Left renal pelvis (tissue), 4 donors: ENCODE measurements at regions not wholly inside any gene's neighbourhood (a gene's known extent, or its start where the extent isn't known, plus 50 kb on each side); places are given as distances from the start of the nearest gene placed in this dataset.

Experiments used
- DNase-seq, 4 donors: peaks; one replicate each; pipeline ENCODE4 v3.0.0-alpha.2; 2013; ENCODE audit warnings: low read depth in 4 of 4, low spot score in 3 of 4

DNA sequence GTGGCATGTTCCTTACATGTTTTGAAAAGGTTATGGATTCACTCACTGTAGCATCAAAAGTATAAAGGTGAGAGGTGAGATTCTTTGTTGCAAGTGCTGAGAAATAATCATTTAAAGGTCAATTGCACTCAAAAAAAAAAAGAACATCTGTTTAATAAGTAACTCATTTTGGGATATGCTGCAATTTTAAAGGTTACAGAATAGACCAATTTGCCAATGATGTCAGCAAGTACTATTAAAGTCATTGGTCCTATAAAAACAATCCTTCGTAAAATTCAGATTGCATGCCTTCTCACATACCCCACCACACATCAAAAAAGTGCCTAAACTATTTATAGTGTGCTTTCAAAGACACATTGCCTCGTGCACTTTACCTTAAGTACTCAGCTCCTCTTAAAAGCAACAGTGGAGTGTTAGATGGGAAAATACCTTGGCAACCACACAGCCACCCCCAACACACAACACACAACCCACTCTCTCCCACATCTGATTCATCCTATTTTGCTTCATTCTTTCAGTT is 218.2 kb upstream of the ADGRL2 start:
- DNase-seq = no peak

DNA sequence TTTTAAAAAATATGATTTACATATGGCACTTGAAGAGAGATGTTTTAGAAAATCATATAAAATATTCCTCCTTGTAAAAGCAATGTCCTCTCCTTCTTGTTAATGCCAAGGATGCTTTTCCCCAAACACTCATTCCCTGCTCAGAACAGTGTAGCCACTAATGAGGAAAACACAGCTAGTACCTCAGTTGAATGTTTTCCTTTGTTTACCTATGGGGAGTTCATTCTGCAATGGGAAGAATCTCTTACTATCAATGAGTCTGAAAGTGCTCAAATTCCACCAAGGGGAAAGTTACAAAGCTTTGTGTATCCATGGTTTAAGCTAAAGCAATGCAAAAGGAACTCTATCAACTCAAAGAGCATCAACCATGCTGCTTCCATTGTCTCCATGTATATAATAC is 221.9 kb upstream of the ADGRL2 start:
- DNase-seq = no peak

DNA sequence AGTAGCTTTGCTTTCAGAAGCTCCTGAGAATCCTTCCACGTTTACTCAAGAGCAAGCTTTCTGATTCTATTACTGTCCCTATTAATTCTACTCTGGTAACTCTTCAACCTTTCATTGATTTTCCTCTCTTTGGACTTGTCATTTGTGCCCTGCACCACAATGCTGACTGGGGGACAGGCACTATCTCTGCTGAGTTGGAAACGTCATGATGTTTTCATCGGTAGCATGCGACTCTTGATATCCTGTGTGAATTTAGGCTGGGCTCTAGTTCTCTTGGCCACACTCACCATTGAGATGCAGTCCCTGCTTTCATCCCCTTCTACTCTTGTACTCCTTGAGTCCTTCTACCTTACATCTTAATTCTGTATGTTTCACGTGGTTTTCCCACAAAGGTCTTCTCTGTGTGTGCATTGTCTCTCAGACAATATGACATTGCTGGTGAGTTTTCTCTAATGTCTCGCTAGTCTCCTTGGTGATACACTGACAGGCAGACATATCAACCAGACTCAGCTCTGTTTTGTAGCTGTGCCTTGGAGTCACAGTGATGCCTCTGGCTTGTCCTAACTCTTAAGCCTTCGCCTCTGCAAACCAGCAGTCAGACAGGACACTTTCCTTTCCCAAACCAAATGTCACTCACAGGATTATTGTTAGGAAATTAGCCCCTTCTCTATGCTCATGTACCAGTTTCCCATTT is 223.6 kb upstream of the ADGRL2 start:
- no peak for DNase-seq

DNA sequence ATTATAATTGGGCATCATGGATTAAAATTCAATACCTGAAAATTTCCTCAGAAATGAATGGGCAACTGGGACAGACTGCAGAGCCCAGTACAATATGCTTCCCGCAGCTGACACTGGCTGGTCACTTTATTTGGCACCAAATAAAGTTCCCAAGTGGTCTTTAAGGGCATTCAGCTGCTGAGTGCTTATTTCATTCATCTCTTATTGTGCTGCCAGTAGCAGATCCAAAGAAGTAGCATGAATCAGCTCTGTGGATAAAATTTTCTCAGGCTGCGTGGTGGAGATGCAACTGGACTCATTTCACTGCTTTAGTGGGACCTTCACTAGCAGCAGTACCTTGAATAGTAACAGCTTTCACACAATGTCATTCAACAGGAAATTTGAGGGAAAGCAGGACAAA is 226.3 kb upstream of the ADGRL2 start:
- no peak for DNase-seq

DNA sequence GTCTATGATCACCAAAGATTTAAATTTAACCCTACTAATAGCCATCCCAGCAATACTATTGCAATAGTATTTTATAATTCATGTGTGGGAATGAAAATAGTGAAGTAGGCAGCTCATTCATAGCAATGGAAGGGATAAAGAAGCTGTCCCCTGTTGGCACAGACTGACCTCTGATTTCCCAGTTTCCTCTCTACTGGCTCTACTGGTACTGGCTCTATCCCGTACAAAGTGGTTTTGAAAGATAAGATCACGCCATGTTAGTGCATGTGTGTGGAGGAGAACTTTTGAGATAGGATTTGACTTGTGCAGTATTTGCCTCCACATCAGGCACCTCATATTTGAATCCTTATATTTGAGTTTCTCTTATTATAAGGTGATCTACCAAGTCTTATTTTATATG is 227.3 kb upstream of the ADGRL2 start:
- DNase-seq = no peak

DNA sequence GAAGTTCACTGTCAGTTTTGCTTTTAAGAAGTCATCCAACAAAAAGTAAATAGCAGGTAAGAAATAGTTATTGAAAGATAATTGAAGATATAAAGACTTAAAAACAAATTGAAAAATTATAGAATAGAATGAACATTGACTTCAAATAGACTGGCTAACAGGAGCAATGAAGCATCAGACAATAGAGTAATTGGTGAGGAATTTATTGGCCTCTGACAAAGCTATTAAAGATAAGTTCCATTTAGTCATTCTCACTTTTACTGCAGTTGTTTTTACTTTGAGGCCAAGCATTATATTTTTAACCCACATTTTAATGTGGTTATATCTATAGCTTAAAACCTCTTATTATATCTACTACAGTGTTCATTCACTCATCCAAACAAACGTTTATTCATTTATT is 228.8 kb upstream of the ADGRL2 start:
- DNase-seq = no peak

DNA sequence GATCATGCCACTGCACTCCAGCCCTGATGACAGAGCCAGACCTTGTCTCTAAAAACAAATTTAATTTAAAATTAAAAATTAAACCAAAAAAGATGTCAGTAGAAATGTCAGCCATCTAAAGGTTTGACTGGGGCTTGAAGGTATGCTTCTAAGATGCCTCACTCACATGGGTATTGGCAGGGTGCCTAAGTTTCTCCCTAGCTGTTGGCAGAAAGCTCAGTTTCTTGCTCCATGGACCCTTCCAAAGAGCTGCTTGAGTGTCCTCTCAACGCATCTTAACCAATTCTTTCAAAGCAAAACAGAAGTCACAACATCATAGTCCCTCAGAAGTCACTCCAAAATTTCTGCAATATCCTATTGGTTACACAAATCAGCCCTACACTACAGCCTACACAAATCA is 231.0 kb upstream of the ADGRL2 start:
- DNase-seq = no peak

DNA sequence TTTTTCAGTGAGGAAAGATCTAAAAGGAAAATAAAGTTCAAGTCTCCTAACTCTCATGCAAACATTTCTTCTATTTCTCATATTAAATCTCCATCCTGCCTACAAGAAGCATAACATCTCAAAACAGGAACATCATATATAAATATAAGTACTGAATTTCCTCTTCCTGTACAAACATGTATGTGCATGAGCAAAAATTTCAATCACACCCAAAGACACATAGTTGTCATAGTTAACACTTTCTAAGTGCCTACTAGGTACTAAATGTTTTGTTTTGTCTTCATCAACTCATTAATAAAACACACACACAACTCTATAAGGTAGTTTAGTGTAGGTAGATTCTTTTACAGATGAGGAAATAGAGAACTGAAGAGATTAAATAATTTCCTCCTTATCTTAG is 237.1 kb upstream of the ADGRL2 start:
- DNase-seq = no peak

DNA sequence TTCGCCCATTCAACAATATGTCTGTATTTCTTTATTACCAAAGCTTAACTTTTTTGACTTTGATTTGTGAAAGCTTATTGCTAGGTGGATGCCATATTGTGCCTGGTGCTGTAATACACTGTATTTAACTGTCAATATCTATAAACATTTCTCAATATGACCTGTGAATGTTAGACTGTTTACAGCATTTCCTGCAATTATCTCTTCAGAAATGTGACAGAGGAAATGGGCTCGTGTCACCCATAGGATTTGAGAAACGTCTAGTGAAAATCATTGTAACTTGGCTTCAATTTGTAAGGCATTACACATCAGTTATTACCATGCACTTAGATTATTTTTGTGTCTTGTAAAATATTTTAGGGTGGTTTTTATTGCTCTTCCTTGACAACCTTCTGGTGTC is 237.8 kb upstream of the ADGRL2 start:
- DNase-seq = no peak

DNA sequence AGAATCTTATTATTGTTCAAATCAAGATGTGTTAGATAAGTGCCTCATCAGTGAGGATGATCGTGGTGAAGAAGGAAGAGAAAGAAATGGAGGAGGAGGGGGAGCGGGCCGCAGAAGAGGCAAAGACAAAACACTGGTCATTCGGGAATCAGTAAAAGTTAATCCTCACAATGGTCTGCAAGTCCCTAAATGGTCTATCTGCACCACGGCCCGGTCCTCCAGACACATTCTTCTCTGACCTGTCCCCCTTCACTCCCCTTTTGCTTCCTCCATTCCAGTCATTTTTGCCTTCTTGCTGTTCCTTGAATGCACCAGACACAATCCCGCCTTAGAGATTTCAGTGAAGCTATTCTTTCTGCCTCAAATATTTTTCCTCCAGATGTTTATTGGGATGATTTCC is 240.1 kb upstream of the ADGRL2 start:
- DNase-seq = no peak

DNA sequence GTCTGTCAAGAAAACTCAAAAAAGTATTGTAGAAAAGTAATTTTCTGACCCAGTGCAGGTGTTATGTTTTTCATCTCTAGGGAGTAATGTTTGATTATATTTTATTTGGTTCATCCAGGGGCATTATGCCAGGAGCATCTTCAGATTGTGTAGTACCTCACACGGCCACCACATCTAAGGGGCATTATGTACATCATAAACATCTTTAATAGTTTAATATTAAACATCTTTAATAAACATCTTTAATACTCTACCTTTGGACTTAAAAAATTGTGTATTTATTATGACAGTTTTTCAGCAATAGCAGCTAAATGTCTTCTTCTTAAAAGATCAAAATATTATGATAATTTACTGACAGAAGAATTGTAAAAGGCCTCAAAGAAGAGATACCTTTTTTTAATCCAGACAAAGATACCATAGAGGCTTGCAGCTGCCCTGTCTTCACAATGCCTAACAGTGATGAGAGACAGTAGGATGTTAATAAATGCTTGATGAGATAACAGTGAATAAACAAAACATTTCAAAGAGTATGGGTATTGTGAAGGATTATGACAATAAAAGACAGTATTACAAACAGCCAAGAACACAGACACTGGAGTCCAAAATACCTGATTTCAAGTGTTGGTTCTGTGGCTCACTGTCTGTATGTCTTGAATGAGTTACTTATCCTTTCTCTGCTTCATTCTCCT is 240.9 kb upstream of the ADGRL2 start:
- no peak for DNase-seq

DNA sequence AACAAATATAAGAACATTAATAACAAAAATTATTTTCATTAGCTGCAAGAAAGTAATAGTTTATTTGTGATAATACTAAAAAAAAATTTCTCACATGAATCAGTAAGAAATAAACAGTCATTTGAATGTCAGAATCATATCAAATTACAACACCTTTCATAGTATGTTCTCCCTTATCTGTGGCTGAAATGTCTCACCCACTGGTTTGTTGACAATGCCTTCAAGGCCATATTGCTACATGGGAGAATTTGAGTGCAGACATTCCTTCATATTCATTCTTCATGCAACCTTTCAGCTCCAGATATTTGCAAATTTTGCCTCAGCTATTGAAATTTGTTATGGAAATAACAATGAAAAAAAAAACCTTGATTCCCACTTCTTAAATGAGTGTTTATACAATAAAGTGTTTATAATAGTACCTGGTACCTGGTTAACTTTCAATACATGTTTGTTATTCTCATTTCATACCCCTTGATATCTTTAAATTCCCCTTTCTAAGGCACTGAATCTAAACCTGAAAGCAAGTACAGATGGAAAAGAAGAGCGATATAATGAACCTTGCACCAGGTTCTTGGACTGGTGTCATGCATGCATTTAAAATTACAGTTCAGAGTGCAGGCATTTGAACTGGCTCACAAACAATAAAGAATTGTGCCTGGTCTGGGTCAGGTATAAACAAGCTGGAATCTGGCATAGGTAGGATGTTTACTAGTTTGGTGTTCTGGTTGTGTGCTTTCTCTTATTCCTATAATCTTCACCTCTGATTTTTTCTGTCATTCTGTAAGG is 242.2 kb upstream of the ADGRL2 start:
- no peak for DNase-seq

DNA sequence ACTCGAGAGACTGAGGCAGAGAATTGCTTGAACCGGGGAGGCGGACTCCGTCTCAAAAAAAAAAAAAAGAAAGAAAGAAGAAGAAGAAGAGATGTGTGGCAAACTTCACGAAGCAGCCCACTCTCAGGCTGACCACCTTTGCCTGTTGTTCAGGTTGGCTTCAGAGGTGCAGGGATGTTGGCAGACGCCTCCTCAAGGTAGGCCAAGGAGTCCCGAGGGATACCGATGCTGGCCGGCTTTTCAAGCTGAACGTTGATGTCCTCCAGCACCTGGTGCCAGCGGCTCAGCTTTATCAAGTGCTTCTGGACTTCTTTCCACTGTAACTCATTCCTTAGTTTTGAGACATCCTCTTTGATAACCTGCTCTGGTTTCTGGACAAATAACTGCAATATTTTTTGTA is 243.8 kb upstream of the ADGRL2 start:
- DNase-seq = no peak

DNA sequence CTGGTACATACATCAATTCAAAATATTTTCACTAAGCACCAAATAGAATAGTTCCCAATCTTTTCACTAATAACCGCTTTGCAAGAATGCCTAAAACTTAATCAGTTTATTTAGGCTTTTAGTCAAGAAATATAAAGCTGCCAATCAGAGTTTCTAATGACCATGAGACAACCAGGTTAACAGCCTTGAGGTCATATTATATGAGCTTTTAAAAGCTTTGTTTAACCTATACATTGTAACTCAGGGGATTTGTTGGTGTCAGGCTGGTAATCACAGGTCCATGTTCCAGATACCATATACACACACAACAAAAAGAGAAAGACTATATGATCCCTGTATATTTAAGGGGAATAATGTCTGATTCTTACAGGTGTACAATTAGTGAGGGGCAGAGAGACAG is 246.2 kb upstream of the ADGRL2 start:
- no peak for DNase-seq

DNA sequence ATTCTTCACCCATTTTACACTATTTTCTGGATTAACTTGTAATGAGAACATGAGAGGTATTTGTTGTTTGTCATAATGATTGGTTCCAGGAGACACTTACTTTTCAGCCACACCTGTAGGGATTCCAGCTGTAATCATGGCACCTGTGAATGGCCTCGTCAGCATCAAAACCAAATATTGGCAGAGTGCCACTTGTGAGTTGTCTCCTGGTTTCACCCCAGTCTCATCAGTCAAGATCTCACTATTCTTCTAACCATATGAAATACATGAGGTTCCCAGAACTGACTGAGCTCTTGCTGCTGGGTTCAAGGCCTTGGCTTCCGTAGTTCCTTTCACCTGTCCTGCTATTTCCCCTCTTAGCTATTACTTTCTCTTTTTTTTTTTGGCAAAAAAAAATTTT is 246.6 kb upstream of the ADGRL2 start:
- no peak for DNase-seq

DNA sequence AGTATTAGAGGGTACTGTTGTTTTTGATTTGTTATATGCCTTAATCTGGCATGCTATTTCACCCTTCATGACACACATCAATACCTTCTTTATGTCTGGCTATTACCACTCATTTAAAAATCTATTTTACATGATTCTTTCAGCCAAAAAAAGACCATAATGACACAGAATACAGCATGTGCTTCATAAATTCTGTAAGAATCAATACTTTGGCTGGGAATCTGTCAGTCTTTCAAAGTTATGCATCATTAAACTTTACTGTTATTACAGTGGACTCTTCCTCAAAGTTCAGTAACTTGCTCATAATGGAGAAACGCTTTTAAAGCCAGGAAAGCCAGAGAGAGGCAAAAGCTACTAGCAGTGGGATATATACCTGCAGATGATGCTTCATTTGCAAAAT is 247.2 kb upstream of the ADGRL2 start:
- DNase-seq = no peak

DNA sequence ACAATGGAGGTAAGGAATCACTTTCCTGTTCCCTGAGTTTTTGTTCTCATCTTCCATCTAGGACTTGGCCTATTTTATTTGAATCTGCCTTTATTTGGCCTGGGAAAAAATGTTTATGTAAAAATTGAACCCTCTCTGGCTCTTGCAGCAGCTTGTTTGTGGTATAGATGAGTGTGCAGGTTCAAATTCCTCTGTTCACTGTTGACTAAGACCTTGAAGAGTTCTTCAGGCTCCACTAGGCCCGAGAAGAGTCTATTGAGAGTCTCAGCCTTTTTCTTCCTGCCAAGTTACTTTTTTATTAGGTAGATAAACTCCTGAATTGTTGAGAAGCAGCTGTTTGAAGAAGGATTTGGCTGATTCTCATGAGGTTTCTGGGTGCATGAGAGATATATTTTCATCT is 248.8 kb upstream of the ADGRL2 start:
- DNase-seq = peak in 1 of 4 donors; percentile 5

DNA sequence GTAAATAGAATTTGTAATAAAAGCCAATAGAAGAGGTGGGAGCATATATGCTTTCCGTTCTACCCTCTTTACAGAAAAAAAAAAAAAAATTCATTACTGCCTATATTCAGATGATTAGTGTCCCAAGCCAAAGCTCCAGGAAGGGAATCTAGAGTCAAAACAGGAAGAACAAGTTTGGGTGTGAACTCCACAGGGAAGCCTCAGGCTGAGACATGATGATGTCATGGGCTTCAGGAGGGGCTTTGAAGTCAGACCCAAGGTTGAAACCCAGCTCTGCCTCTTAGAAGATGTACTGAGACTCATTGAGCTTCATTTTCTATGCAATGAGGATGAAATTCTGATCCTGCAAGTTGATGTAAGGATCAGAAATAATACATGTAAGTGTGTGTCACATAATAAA is 250.0 kb upstream of the ADGRL2 start:
- DNase-seq = no peak

DNA sequence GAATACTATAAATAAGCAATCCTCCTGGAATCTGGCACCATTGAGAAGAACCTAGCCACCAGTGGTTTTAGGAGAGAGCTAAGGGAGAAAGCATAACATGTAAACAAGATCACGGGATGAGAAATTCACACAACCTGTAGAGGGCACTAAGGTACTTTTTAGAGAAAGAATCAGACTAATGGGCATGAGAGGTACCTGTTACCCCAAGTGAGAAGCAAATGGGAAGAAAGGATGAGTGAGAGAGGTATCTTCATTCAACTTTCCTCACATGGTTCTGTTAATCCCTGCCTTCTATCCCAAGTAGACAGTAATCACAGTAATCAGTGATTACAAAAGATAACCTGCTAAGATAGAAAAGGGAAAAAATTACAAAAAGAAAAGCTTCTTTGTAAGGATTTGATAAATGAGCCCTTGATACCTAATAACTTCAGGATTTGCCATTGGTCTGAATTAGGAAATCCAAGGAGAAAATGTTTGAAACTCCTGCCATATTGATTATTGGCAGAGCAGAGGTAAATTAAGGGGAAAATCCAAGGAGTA is 251.1 kb upstream of the ADGRL2 start:
- no peak for DNase-seq

DNA sequence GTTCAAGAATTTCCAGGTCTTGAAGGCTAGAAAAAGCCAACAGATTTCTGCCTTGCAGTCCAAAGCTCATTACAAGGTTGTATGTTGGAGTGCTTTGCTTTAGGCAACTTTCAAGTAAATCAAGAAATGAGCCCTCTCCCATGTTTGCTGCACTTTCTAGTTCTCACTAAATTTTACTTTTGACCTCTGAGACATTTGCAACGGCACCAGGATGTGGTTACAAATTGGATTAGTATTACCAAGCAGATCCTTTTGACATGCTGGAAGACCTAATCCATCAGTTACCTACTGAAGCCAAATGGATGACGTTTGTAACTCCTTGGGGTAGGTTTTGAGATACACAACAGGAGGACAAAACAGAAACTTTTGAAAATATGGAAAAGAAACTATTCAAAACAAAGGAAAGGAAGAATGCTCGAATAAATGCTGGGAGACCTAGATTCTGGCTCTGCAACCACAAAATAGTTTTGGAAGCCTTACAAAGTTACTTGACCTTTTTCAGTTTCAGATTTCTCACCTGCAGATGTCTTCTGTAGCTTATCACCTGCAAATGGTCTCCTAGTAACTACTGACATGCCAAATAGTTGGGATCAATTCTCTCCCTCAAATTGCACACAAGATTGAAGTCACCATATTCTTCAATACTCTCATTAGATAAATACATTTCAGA is 251.7 kb upstream of the ADGRL2 start:
- no peak for DNase-seq

DNA sequence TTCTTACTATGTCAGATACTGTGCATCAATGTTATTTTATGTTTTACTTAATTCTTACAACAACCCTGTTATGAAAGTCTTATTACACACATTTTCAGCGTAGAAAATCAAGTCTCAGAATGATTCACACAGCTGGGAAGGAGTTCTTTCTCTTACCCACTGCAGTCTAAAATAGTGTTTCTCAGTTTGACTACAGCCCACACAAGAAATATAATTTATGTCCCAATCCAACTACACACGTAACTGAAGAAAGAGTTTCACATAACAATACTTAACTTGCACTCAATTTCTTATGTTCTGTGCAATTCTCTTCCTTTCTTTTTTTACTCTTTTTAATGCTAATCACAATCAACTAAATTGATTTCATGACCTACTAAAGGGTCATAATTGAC is 252.8 kb upstream of the ADGRL2 start:
- DNase-seq = no peak
